GM18909 (cell line): ENCODE measurements at regions not wholly inside any gene's neighbourhood (a gene's known extent, or its start where the extent isn't known, plus 50 kb on each side); places are given as distances from the start of the nearest gene placed in this dataset.
"Not testable (repeated sequence)": the region's sequence is repeated elsewhere in the genome, so short reads cannot be mapped to it uniquely, and the experiment has no call there.

Source experiments
- ATAC-seq: cut with Tn5 transposase; IDR thresholded peaks from one replicate; pipeline ENCODE4 v1.9.1; 2021; ENCODE audit warnings: mild to moderate bottlenecking; ENCODE audit not compliant: unreplicated experiment, poor library complexity

GRCh38 chr3:144931590-144931989 is 960.0 kb downstream of the DIPK2A start:
- ATAC-seq = no peak

- no peak for ATAC-seq
These were observed 970.6 kb downstream of the DIPK2A start for GRCh38 chr3:144942093-144942837.

- no peak for ATAC-seq
These were observed 971.2 kb downstream of the DIPK2A start for GRCh38 chr3:144942838-144943197.

- ATAC-seq = no peak
These were observed 976.3 kb downstream of the DIPK2A start for GRCh38 chr3:144947895-144948294.

GRCh38 chr3:144948711-144949110 is 977.1 kb downstream of the DIPK2A start:
- no peak for ATAC-seq

GRCh38 chr3:144953959-144954358 is 982.3 kb downstream of the DIPK2A start:
- ATAC-seq = no peak

GRCh38 chr3:144957398-144958101 is 985.9 kb downstream of the DIPK2A start:
- ATAC-seq = no peak

- no peak for ATAC-seq
These were observed 992.2 kb downstream of the DIPK2A start for GRCh38 chr3:144963810-144964209.

- no peak for ATAC-seq
These were observed 994.9 kb downstream of the DIPK2A start for GRCh38 chr3:144966560-144966959.

GRCh38 chr3:144968750-144969350 is 997.2 kb downstream of the DIPK2A start:
- no peak for ATAC-seq

GRCh38 chr3:144984481-144984880 is 1012.9 kb downstream of the DIPK2A start:
- ATAC-seq = not testable (repeated sequence)

- no peak for ATAC-seq
These were observed 1018.2 kb downstream of the DIPK2A start for GRCh38 chr3:144989807-144990206.

- ATAC-seq = no peak
These were observed 1024.2 kb downstream of the DIPK2A start for GRCh38 chr3:144995856-144996255.

GRCh38 chr3:145005427-145005826 is 1033.8 kb downstream of the DIPK2A start:
- no peak for ATAC-seq

GRCh38 chr3:145006271-145006670 is 1034.6 kb downstream of the DIPK2A start:
- no peak for ATAC-seq

- ATAC-seq = no peak
These were observed 1042.3 kb downstream of the DIPK2A start for GRCh38 chr3:145013931-145014330.

- no peak for ATAC-seq
These were observed 1043.6 kb downstream of the DIPK2A start for GRCh38 chr3:145015253-145015652.

GRCh38 chr3:145017959-145018358 is 1046.3 kb downstream of the DIPK2A start:
- ATAC-seq = no peak

GRCh38 chr3:145022447-145022846 is 1050.8 kb downstream of the DIPK2A start:
- ATAC-seq = no peak

- ATAC-seq = no peak
These were observed 1053.1 kb downstream of the DIPK2A start for GRCh38 chr3:145024700-145025099.

- not testable (repeated sequence) for ATAC-seq
These were observed 1055.6 kb downstream of the DIPK2A start for GRCh38 chr3:145027186-145027585.
